ENCODE measurements at regions not wholly inside any gene's neighbourhood (a gene's known extent, or its start where the extent isn't known, plus 50 kb on each side); places are given as distances from the start of the nearest gene placed in this dataset.

- DNase-seq (no peak), ATAC-seq (no peak)
- H3K36me3 ChIP-seq = no peaks in the 10 kb centered on the region
- H3K9me3 ChIP-seq = no peaks in the 10 kb centered on the region
- TF ChIP-seq CTCF (IDR thresholded peaks at IDR 0.05) = no peak
- no peak for TF ChIP-seq POLR2A (IDR thresholded peaks at IDR 0.05)
- H3K27me3 ChIP-seq = no peaks in the 10 kb centered on the region
- H3K4me3 ChIP-seq = no peak overlapping the region
- H3K27ac ChIP-seq = no peak overlapping the region
- 44% methylated on average over 5 of the region's 5 CpGs for WGBS (ENCODE audit: insufficient coverage, low coverage, low lambda C conversion rate, missing lambda C conversion rate)
- H3K4me1 ChIP-seq = no peaks in the 10 kb centered on the region
- intact Hi-C loops (cut with DNase I) = no loop called here
Measured at GRCh38 chr9:19732441-19732951, 56.3 kb downstream of the SLC24A2 start.

- no peak overlapping the region for H3K27ac ChIP-seq
- TF ChIP-seq CTCF (IDR thresholded peaks at IDR 0.05) = no peak
- TF ChIP-seq POLR2A (IDR thresholded peaks at IDR 0.05) = no peak
- H3K27me3 ChIP-seq = no peaks in the 10 kb centered on the region
- WGBS (ENCODE audit: insufficient coverage, low coverage, low lambda C conversion rate, missing lambda C conversion rate) = 46% methylated on average over 5 of the region's 5 CpGs
- ATAC-seq (no peak), DNase-seq (no peak)
- no peaks in the 10 kb centered on the region for H3K9me3 ChIP-seq
- H3K4me3 ChIP-seq = no peak overlapping the region
- no peaks in the 10 kb centered on the region for H3K36me3 ChIP-seq
- no peaks in the 10 kb centered on the region for H3K4me1 ChIP-seq
- intact Hi-C loops (cut with DNase I) = no loop called here
Measured at GRCh38 chr9:19728101-19728500, 60.7 kb downstream of the SLC24A2 start.

- H3K27ac ChIP-seq = no peak overlapping the region
- H3K36me3 ChIP-seq = no peaks in the 10 kb centered on the region
- WGBS (ENCODE audit: insufficient coverage, low coverage, low lambda C conversion rate, missing lambda C conversion rate) = 61% methylated on average over 5 of the region's 5 CpGs
- no peak overlapping the region for H3K4me3 ChIP-seq
- no peak for ATAC-seq
- no peaks in the 10 kb centered on the region for H3K4me1 ChIP-seq
- no peaks in the 10 kb centered on the region for H3K27me3 ChIP-seq
- H3K9me3 ChIP-seq = no peaks in the 10 kb centered on the region
- DNase-seq = no peak
- TF ChIP-seq CTCF (IDR thresholded peaks at IDR 0.05) = no peak
- TF ChIP-seq POLR2A (IDR thresholded peaks at IDR 0.05) = no peak
- intact Hi-C loops (cut with DNase I) = no loop called here
Measured at GRCh38 chr9:19725970-19726369, 62.9 kb downstream of the SLC24A2 start.

GRCh38 chr9:19720377-19720776, 68.5 kb downstream of the SLC24A2 start:
- H3K4me3 ChIP-seq = no peak overlapping the region
- no peaks in the 10 kb centered on the region for H3K36me3 ChIP-seq
- intact Hi-C loops (cut with DNase I) = no loop called here
- DNase-seq = no peak
- 8% methylated on average over 3 of the region's 3 CpGs for WGBS (ENCODE audit: insufficient coverage, low coverage, low lambda C conversion rate, missing lambda C conversion rate)
- H3K4me1 ChIP-seq = no peaks in the 10 kb centered on the region
- no peak for TF ChIP-seq POLR2A (IDR thresholded peaks at IDR 0.05)
- TF ChIP-seq CTCF (IDR thresholded peaks at IDR 0.05) = no peak
- no peak for ATAC-seq
- H3K27me3 ChIP-seq = no peaks in the 10 kb centered on the region
- no peak overlapping the region for H3K27ac ChIP-seq
- no peaks in the 10 kb centered on the region for H3K9me3 ChIP-seq

GRCh38 chr9:19703702-19704101, 85.1 kb downstream of the SLC24A2 start:
- no peak for TF ChIP-seq POLR2A (IDR thresholded peaks at IDR 0.05)
- TF ChIP-seq CTCF (IDR thresholded peaks at IDR 0.05) = no peak
- Histone ChIP-seq H3K4me1 (no peaks in the 10 kb centered on the region), H3K9me3 (no peaks in the 10 kb centered on the region), H3K27ac (no peak overlapping the region), H3K27me3 (no peaks in the 10 kb centered on the region), H3K36me3 (no peaks in the 10 kb centered on the region), H3K4me3 (no peak overlapping the region)
- DNase-seq (no peak), ATAC-seq (no peak)
- intact Hi-C loops (cut with DNase I) = no loop called here

Measured in right lobe of liver (tissue), 6 donors.